ENCODE measurements at regions not wholly inside any gene's neighbourhood (a gene's known extent, or its start where the extent isn't known, plus 50 kb on each side); places are given as distances from the start of the nearest gene placed in this dataset.

DNA sequence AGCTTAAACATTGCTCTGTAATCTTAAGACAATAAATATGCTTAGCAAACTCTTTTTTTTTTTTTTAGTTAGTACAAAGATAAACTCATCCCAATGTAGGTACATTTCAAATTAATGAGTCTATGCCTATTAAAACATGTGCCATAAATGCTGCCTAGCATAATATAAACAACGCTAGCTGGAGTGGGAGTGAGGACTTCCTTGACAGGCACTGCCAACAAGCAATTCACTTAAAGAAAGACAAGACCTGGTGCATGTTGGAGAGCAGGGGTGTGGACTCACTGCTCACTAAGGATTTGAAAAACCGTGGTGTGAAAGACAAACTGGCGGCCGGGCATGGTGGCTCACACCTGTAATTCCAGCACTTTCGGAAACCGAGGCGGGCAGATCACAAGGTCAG is 187.2 kb upstream of the RGS6 start:
- no peak for TF ChIP-seq CTCF (conservative IDR thresholded peaks at IDR 0.05; ENCODE audit: low read depth, low read length)
- TF ChIP-seq MAFK (IDR thresholded peaks at IDR 0.05; ENCODE audit: low read depth, low read length) = no peak
- TF ChIP-seq POLR2A (IDR thresholded peaks at IDR 0.05; ENCODE audit: low read depth, low read length) = no peak
- TF ChIP-seq MXI1 (IDR thresholded peaks at IDR 0.05; ENCODE audit: borderline replicate concordance, low read depth, low read length) = no peak
- TF ChIP-seq RCOR1 (IDR thresholded peaks at IDR 0.05; ENCODE audit: insufficient replicate concordance, low read length) = no peak
- no peak for TF ChIP-seq RFX5 (IDR thresholded peaks at IDR 0.05; ENCODE audit: low read depth, low read length)
- no peak for TF ChIP-seq USF2 (IDR thresholded peaks at IDR 0.05; ENCODE audit: low read depth, low read length)
- TF ChIP-seq BHLHE40 (IDR thresholded peaks at IDR 0.05; ENCODE audit: low read depth, low read length) = no peak
- TF ChIP-seq, protein P1, sequence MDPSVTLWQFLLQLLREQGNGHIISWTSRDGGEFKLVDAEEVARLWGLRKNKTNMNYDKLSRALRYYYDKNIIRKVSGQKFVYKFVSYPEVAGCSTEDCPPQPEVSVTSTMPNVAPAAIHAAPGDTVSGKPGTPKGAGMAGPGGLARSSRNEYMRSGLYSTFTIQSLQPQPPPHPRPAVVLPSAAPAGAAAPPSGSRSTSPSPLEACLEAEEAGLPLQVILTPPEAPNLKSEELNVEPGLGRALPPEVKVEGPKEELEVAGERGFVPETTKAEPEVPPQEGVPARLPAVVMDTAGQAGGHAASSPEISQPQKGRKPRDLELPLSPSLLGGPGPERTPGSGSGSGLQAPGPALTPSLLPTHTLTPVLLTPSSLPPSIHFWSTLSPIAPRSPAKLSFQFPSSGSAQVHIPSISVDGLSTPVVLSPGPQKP (IDR thresholded peaks at IDR 0.05; ENCODE audit: borderline replicate concordance, low read depth, low read length) = no peak
- no peak for TF ChIP-seq CEBPB (IDR thresholded peaks at IDR 0.05; ENCODE audit: low read depth, low read length)
- TF ChIP-seq NFE2L2 (IDR thresholded peaks at IDR 0.05; ENCODE audit: low read depth, low read length) = no peak
